ENCODE measurements at regions not wholly inside any gene's neighbourhood (a gene's known extent, or its start where the extent isn't known, plus 50 kb on each side); places are given as distances from the start of the nearest gene placed in this dataset.

DNA sequence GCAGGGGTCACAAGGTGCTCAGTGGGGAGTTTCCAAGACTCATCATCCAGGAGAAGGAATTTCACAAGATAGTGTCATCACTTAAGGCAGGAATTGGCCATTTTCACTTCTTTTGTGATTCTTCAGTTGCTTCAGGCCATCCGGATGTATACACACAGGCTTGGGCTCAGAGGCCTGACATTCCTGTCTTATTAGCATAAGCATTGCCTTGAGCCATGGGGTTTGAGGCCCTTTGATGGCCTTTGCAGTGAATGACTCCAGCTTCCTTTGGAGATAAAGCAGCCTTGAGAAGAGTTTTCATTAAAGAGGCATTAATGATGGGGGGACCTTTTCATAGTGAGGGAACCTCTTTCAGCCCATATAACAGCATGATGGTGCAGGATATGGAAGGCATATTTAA is 366.0 kb upstream of the CNTNAP5 start:
- TF ChIP-seq, protein P1, sequence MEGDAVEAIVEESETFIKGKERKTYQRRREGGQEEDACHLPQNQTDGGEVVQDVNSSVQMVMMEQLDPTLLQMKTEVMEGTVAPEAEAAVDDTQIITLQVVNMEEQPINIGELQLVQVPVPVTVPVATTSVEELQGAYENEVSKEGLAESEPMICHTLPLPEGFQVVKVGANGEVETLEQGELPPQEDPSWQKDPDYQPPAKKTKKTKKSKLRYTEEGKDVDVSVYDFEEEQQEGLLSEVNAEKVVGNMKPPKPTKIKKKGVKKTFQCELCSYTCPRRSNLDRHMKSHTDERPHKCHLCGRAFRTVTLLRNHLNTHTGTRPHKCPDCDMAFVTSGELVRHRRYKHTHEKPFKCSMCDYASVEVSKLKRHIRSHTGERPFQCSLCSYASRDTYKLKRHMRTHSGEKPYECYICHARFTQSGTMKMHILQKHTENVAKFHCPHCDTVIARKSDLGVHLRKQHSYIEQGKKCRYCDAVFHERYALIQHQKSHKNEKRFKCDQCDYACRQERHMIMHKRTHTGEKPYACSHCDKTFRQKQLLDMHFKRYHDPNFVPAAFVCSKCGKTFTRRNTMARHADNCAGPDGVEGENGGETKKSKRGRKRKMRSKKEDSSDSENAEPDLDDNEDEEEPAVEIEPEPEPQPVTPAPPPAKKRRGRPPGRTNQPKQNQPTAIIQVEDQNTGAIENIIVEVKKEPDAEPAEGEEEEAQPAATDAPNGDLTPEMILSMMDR (IDR thresholded peaks at IDR 0.05; ENCODE audit: insufficient read depth, low read depth, low read length) = no peak
- TF ChIP-seq EZH2 (IDR thresholded peaks at IDR 0.05; ENCODE audit: insufficient read depth, low read length) = no peak
